HuH-7.5 (cell line): ENCODE measurements at regions not wholly inside any gene's neighbourhood (a gene's known extent, or its start where the extent isn't known, plus 50 kb on each side); places are given as distances from the start of the nearest gene placed in this dataset.

Source experiments
- DNase-seq: peaks from one replicate; pipeline ENCODE4 v3.0.0; 2011; ENCODE audit warnings: low spot score

- no peak for DNase-seq
Observed at GRCh38 chr2:120515759-120516678, 170.1 kb downstream of the INHBB start.

GRCh38 chr2:120516679-120517314, 170.9 kb downstream of the INHBB start:
- DNase-seq = peak; percentile 35

GRCh38 chr2:120517751-120518469, 172.0 kb downstream of the INHBB start:
- DNase-seq = no peak

DNA sequence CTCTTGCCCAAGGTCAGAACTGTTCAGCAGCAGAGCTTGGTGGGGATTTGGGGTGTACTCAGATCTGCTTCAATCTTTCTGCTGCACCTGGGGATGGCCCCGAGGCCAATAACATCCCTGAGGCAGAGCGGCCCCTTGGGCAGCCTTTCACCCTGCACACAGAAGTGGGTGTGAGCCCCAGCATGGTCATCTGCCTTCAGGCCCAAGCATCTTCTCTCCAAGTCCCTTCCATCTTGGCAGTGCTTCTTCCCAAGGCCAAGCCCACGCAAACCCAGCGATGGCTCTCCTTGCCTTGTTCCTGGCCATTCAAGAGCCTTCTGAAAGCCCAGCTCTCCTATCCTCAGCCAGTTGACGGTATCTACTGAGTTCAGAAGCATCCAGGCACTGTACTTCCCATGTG, 172.9 kb downstream of the INHBB start:
- no peak for DNase-seq

GRCh38 chr2:120519469-120519868, 173.5 kb downstream of the INHBB start:
- DNase-seq = no peak

GRCh38 chr2:120520454-120520853, 174.5 kb downstream of the INHBB start:
- no peak for DNase-seq

GRCh38 chr2:120520929-120521912, 175.3 kb downstream of the INHBB start:
- DNase-seq = peak; percentile 33

DNA sequence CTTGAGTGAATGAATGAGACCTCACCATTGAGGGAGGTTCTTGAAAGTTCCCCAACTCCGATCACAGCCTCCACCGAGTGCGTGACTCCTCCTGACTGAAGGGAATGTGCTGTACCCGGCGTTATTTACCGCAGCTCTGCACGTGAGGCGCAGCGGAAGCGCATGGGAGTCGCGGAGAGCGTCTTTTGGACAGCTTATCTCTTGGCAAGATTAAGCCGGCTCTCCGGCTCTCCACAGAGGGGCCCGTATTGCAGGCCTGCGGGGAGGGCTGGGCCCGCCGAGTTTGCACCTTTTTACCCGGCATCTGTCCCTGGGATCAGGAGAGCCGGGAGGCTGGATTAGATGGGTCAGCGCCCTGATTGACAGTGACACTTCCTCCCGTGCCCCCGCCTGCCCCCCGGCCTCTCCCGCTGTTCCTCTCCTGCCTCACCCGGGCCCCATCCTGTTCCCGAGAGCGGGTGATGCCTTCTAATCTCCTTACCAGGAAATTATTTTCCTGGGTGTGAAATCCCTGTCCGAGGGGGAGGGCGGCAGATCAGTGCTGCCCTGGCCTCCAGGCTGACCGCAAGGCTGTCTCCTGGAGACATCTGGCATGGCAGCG, 176.3 kb downstream of the INHBB start:
- DNase-seq = no peak

DNA sequence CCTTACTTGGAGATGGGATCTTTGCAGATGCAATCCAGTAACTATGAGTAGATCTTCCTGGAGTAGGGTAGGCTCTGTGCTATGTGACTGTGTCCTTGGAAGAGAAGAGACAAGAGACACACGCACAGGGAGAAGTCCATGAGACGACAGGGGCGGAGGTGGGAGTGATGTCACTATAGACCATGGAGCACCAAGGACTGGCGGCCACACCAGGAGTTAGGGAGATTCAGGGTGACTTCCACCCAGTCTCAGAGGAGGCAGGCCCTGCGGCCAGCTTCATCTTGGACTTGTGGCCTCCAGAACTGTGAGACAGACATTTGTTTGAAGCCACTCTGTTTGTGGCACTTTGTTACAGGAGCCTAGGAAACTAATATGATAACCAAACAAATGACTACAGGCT, 177.8 kb downstream of the INHBB start:
- DNase-seq = no peak

DNA sequence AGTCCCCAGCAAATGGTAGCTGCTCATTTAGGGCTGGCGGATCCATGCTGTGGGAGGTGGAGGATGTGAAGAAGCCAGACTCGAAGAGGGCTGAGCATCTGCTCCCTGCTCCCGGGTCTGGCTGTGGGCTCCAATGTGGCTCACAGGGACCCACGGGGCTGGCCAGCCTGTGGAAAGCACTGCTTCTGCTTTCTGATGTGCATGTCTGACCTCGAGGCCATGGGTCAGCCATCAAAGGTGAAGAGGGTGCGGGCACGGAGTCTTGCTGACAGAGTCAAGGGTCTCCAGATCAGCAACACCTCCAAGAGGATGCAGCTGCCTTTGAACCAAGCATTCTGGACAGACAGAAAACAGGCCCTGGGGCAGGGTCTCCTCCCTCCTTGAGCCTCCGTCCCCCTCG, 178.2 kb downstream of the INHBB start:
- no peak for DNase-seq

- peak; percentile 37 for DNase-seq
Observed at GRCh38 chr2:120525056-120526046, 179.4 kb downstream of the INHBB start.

GRCh38 chr2:120526047-120526562, 180.2 kb downstream of the INHBB start:
- DNase-seq = no peak

GRCh38 chr2:120526997-120527945, 181.3 kb downstream of the INHBB start:
- no peak for DNase-seq

GRCh38 chr2:120528051-120528692, 182.2 kb downstream of the INHBB start:
- no peak for DNase-seq

DNA sequence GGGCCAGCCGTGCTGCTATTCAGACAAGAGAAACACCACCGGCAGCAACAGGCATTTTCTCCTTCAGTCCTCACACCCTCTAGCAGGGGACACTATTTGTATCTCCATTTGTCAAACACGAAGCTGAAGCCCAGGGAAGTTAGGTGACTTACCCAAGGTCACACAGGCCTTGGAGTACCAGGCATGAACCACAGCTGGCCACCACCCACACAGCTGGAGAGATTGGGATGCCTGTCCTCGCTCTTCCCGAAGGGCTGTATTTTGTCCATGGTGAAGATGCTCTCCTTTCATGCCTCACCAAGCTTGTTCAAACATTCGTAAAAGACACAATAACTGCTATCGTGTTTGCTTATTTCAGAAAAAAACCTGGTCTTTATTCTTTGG, 182.7 kb downstream of the INHBB start:
- DNase-seq = no peak

GRCh38 chr2:120530781-120531180, 184.8 kb downstream of the INHBB start:
- no peak for DNase-seq

DNA sequence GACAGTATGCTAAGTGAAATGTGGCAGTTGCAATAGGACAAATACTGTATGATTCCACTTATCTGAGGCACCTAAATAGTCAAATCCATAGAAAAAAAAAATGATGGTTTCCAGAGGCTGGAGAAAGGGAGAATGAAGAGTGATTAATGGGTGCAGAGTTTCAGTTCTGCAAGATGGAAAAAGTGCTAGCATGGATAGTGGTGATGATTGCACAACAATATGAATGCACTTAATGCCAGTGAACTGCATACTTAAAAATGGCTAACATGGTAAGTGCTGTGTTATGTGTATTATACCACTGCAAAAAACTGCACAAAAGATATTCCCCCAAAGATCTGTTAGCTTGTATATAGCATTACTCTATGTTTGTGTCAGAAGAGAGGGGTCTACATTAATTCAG, 185.4 kb downstream of the INHBB start:
- DNase-seq = no peak
